DMS153 treated with DMSO at 0.1 percent for 48 hours (cell line): ENCODE measurements at regions not wholly inside any gene's neighbourhood (a gene's known extent, or its start where the extent isn't known, plus 50 kb on each side); places are given as distances from the start of the nearest gene placed in this dataset.
"Not testable (repeated sequence)": the region's sequence is repeated elsewhere in the genome, so short reads cannot be mapped to it uniquely, and the experiment has no call there.

Experiments
- DNase-seq: peaks from one replicate; lab custom pipeline; 2025; ENCODE audit not compliant: unreplicated experiment; lab: John Stamatoyannopoulos, UW

- DNase-seq, result no peak
These were observed 121.7 kb downstream of the DUSP6 start for GRCh38 chr12:89230376-89231315.

DNA sequence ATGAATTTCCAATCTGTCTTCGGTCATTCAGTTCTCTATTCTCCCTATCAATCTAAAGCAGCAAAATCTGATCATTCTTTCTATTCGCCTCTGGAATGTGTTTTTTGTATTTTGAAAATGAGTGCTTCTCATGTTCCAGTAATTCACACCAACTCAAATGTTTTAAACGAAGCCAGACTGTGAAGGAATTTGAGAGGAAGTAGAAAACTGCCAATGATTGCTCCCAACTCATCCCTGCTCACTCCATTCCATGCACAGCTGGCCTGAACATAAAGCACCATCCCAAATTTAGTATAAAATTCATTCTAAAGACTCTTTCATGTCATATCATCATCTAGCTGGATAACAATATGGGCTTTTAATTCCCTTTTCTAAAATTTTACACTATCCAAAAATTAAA lies 123.8 kb downstream of the DUSP6 start:
- no peak for DNase-seq

DNA sequence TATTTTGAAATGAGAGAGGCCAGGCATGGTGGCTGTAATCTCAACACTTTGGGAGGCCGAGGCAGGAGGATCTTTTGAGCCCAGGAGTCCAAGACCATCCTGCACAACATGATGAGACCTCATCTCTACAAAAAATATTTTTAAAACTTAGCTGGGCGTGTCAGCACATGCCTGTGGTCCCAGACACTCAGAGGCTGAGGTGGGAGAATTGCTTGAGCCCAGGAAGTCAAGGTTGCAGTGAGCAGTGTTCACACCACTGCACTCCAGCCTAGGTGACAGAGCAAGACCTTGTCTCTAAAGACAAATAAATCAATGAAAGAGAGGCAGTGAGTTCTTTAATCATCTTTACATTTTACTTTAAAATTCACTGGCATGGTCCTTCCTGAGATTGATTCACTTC lies 124.5 kb downstream of the DUSP6 start:
- no peak for DNase-seq

GRCh38 chr12:89225808-89226411 lies 126.4 kb downstream of the DUSP6 start:
- DNase-seq, result peak; percentile 79

DNA sequence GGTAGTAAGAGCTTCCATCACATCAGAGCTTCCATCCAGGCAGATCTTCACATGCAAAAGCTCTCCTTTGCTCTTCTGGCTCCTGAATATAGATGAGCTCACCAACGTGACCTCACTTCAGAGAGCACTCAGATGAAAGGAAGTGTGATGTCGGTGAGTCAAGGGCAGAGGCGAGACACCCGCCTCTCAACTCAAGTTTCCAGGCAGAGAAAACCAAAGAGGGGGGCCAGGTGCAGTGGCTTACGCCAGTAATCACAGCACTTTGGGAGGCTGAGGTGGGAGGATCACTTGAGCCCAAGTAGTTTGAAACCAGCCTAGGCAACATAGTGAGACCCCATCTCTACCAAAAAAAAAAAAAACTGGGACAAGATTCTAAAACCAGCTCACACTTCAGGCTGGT lies 126.9 kb downstream of the DUSP6 start:
- peak; percentile 39 for DNase-seq

DNA sequence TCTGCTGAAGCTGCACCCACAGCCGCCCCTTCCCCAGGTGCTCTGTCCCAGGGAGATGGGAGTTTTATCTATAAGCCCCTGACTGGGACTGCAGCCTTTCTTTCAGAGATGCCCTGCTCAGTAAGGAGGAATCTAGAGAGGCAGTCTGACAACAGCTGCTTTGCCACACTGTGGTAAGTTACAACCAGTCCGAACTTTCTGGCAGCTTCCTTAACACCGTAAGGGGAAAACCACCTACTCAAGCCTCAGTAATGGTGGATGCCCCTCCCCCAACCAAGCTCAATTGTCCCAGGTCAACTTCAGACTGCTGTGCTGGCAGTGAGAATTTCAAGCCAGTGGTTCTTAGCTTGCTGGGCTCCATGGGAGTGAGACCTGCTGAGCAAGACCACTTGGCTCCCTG lies 129.7 kb downstream of the DUSP6 start:
- DNase-seq, result not testable (repeated sequence)

DNA sequence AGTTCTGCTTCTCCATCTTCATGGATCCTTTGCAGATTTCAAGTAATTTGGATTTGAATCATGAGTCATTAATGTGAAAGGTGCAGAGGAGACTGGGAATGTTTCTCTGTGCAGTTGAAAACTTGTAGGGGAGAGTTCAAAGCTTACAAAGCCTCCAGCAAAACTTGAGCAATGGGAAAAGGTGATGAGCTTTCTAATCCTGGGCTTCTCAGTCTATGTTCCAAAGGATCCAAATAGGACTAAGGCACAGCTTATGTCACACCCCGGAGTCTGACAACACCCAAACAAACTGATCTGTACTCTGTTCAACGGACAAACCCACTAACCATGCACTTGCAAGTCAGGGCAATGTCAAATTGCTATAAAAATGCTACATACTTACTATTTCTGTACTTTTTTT lies 134.8 kb downstream of the DUSP6 start:
- DNase-seq, result no peak

DNA sequence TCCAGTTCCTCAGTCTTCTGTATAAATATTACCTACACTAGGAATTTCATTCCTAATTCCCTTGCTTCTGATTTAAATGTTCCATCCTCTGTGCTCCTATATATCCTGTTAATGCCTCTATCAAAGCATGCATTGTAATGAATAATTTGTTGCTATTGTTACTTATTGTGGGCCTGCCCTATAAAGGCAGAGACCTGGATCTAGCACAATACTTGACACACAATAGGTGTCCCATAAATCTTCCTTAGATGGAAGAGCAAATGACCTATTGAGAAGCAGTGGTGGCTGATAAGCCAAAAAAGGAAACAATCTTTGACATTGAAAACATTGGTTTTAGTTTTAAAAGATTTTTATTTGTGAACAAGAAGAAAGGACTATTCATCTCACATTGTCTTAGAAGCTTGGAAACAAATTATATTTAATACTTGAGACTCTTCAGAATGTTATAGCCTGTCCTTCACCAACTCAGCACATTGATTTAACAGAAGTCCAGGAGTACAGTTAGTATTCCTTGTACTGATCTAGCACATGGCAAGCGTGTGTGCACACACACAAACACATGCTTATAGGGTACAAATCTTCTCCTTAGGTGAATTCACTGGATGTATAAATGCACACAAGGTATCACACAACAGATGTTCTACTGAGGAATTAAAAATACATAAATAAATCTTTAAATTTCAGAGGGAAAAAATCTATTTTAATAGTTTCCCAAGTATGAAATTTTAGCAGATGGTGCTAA lies 135.9 kb downstream of the DUSP6 start:
- no peak for DNase-seq

GRCh38 chr12:89215196-89215595 lies 137.1 kb downstream of the DUSP6 start:
- no peak for DNase-seq

DNA sequence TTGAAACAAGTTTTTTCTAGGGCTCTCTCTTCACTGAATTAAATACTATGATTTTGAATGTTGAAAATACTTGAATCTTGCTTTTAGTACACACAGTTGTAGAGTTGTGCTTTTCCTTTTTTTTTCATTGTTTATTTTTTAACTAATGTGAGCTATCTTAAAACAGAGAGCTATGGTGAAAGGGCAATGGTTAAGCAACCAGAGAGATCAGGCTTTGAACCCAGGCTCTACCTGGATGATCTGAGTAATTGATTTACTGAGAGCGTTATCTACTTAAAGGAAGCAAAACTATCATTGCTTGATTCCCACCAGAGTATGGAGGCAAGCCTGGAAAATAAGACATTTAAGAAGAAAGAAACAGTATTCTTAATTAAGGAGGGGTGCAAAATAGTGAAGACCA lies 138.6 kb downstream of the DUSP6 start:
- no peak for DNase-seq

- no peak for DNase-seq
These were observed 139.2 kb downstream of the DUSP6 start for GRCh38 chr12:89213139-89213538.

GRCh38 chr12:89212339-89212771 lies 139.9 kb downstream of the DUSP6 start:
- peak; percentile 11 for DNase-seq

DNA sequence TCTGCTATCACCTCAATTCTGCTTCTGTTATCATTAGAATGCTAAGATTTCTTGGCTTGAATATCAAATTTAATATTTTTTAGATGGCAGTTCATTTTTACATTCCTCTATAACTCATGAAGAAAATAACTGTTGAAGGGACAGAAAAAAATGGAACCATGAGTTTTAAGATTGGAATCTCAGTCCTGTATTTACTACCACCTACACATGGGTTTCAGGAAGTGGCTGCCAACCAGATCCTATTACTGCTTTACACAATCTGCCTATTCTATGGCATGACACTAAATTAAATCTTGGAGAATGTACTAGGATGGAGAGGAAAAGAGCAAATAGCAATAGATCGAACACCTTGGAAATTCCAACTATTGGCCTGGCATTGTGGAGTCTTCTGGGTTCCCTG lies 140.8 kb downstream of the DUSP6 start:
- DNase-seq, result no peak

DNA sequence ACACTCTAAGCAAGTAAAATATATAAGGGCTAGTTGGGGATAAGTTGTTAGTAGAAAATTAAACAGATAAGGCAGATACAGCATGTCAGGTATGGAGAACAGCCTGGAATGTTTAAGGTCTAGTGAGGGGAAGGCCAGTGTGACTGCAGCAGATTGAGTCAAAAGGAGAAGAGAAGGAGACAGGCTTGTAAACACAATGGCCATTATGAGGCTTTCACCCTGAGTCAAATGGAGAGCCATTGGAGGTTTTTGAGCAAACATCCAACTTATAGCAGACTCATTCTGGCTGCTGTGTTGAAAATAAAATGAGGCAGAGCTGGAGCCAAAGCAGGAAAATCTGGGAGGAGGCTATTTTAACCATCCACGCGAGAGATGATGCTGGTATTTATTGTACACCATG lies 142.0 kb downstream of the DUSP6 start:
- no peak for DNase-seq

- DNase-seq, result no peak
These were observed 143.6 kb downstream of the DUSP6 start for GRCh38 chr12:89208661-89209096.

GRCh38 chr12:89206390-89206789 lies 145.9 kb downstream of the DUSP6 start:
- DNase-seq, result no peak

GRCh38 chr12:89205517-89205916 lies 146.8 kb downstream of the DUSP6 start:
- DNase-seq, result no peak

DNA sequence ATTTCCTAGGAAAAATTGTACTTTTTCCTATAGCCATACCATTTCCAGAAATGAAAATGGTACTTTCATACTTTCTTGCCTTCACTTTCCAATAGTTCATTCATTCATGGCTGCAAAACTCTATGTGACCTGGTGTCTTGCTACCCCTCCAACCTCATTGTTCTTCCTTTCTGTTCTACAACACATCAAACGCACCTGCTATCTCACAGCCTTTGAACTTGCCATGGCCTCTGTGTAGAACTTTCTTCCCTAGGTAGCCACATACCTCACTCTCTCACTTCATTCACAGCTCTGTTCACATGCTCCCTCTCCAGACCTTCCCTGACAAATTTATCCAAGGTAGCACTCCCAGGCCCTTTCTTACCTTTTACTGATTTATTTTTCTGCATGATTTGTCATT lies 149.2 kb downstream of the DUSP6 start:
- no peak for DNase-seq

DNA sequence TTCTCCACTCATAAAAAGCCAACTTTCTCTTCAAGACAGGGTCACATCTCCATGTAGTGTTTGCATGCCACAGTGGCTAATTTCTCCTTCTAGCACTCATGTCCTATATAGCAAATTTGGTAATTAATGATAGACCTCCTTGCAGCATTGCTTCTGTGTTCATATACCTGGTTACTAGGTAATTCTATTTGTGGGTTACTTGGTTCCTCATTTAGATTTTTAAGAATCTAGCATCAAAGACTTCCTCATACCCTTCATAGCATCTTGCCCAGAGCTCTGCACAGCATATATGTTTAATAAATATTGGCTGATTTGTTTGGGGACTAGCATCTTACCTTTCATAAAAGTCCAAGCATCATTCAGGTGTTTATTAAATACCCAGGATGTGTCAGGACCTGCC lies 152.1 kb downstream of the DUSP6 start:
- DNase-seq, result no peak

- DNase-seq, result no peak
These were observed 156.8 kb downstream of the DUSP6 start for GRCh38 chr12:89195470-89195869.

- DNase-seq, result no peak
These were observed 157.6 kb downstream of the DUSP6 start for GRCh38 chr12:89194683-89195082.

- DNase-seq, result no peak
These were observed 159.9 kb downstream of the DUSP6 start for GRCh38 chr12:89192429-89192828.
